Mesothelial cell of epicardium (in vitro differentiated cells): ENCODE measurements at regions not wholly inside any gene's neighbourhood (a gene's known extent, or its start where the extent isn't known, plus 50 kb on each side); places are given as distances from the start of the nearest gene placed in this dataset.
"Not testable (repeated sequence)": the region's sequence is repeated elsewhere in the genome, so short reads cannot be mapped to it uniquely, and the experiment has no call there.

Experiments used
- DNase-seq, 2 experiments: peaks; one replicate each; pipeline ENCODE4 v3.0.0; 2021; ENCODE audit warnings: low spot score in 2 of 2; ENCODE audit not compliant: unreplicated experiment in 2 of 2
- H3K27ac Mint-ChIP-seq: 2 replicates; pipeline ENCODE4 v1.8.0; 2021; ENCODE audit warnings: mixed read lengths
- H3K27me3 Mint-ChIP-seq: 2 replicates; pipeline ENCODE4 v1.8.0; 2021; ENCODE audit warnings: low read depth, mixed read lengths
- H3K36me3 Mint-ChIP-seq: 2 replicates; pipeline ENCODE4 v1.8.0; 2021; ENCODE audit warnings: mixed read lengths
- H3K4me1 Mint-ChIP-seq: 2 replicates; pipeline ENCODE4 v1.8.0; 2021; ENCODE audit warnings: mixed read lengths
- H3K4me3 Mint-ChIP-seq: 2 replicates; pipeline ENCODE4 v1.8.0; 2021; ENCODE audit warnings: mild to moderate bottlenecking, moderate library complexity, mixed read lengths
- H3K9me3 Mint-ChIP-seq: 2 replicates; pipeline ENCODE4 v1.8.0; 2021; ENCODE audit warnings: mixed read lengths
- TF ChIP-seq, protein P1 (sequence below): fragments of 200-600 bp; sonication (generic); IDR thresholded peaks from one replicate; pipeline ENCODE4 v1.5.0; 2021; ENCODE audit warnings: antibody characterized with exemption; ENCODE audit not compliant: unreplicated experiment

- H3K4me3 Mint-ChIP-seq, result not testable (repeated sequence)
These were observed 299.7 kb downstream of the FLRT2 start for GRCh38 chr14:85829601-85830000.

GRCh38 chr14:85824526-85824925 is 294.6 kb downstream of the FLRT2 start:
- no peak for DNase-seq
- Mint-ChIP-seq H3K9me3 (peaks cover 5% of the 10 kb centered on the region), H3K27ac (no peak overlapping the region), H3K4me3 (no peak overlapping the region), H3K27me3 (no peaks in the 10 kb centered on the region), H3K4me1 (no peaks in the 10 kb centered on the region), H3K36me3 (no peaks in the 10 kb centered on the region)
- TF ChIP-seq, protein P1, sequence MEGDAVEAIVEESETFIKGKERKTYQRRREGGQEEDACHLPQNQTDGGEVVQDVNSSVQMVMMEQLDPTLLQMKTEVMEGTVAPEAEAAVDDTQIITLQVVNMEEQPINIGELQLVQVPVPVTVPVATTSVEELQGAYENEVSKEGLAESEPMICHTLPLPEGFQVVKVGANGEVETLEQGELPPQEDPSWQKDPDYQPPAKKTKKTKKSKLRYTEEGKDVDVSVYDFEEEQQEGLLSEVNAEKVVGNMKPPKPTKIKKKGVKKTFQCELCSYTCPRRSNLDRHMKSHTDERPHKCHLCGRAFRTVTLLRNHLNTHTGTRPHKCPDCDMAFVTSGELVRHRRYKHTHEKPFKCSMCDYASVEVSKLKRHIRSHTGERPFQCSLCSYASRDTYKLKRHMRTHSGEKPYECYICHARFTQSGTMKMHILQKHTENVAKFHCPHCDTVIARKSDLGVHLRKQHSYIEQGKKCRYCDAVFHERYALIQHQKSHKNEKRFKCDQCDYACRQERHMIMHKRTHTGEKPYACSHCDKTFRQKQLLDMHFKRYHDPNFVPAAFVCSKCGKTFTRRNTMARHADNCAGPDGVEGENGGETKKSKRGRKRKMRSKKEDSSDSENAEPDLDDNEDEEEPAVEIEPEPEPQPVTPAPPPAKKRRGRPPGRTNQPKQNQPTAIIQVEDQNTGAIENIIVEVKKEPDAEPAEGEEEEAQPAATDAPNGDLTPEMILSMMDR, result no peak

More at GRCh38 chr14:85829601-85830000, 299.7 kb downstream of the FLRT2 start:
- not testable (repeated sequence) for DNase-seq, H3K27me3 Mint-ChIP-seq, H3K27ac Mint-ChIP-seq, H3K4me1 Mint-ChIP-seq, H3K36me3 Mint-ChIP-seq, H3K9me3 Mint-ChIP-seq

DNA sequence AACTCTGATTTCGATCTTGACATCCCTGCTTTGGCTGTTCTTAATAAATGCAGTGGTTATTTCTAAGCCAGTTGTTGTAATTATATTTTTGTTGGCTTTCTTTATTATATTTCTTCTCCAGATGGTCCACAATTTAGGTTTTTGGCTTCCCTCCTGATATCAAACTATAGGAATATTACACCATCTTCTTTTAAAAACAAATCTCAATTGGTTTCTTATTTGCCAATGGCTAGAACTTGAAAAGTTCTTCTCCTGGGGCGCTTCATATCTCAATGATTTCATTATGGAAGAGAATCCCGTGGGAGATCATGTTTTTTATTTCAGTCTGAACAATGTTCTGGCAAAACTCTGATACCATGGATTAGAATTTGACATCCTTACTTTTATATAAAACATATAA is 292.3 kb downstream of the FLRT2 start:
- no peak overlapping the region for H3K4me3 Mint-ChIP-seq
- no peaks in the 10 kb centered on the region for H3K4me1 Mint-ChIP-seq
- no peaks in the 10 kb centered on the region for H3K36me3 Mint-ChIP-seq
- peaks cover 5% of the 10 kb centered on the region for H3K9me3 Mint-ChIP-seq
- H3K27me3 Mint-ChIP-seq, result no peaks in the 10 kb centered on the region
- TF ChIP-seq, protein P1, result no peak
- DNase-seq, result no peak
- no peak overlapping the region for H3K27ac Mint-ChIP-seq

GRCh38 chr14:85817430-85817829 is 287.5 kb downstream of the FLRT2 start:
- TF ChIP-seq, protein P1, result no peak
- Mint-ChIP-seq H3K27ac (no peak overlapping the region), H3K4me1 (no peaks in the 10 kb centered on the region), H3K9me3 (peaks cover 5% of the 10 kb centered on the region), H3K27me3 (no peaks in the 10 kb centered on the region), H3K36me3 (no peaks in the 10 kb centered on the region), H3K4me3 (no peak overlapping the region)
- DNase-seq, result no peak

- Mint-ChIP-seq H3K27ac (no peak overlapping the region), H3K4me1 (no peaks in the 10 kb centered on the region)
These were observed 283.1 kb downstream of the FLRT2 start for GRCh38 chr14:85813040-85813439.

DNA sequence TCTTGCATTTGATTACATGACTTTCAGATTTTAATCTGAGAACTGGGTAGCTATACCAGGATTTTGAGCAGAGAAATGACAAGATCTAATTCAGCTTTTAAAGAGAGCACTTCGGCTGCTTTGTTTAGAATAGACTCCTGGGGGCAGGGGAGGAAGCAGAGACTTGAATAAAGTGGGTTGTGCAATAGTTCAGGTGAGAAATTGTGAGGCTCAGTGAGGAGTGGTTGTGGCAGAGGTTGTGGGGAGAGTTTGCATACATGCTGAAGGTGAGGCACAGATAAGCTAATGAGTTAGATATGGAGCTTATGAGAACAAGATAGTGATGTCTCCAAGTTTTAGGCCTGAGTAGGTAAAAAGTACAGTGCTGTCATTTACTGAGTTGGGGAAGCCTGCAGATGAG is 281.4 kb downstream of the FLRT2 start:
- no peak for DNase-seq
- H3K27ac Mint-ChIP-seq, result no peak overlapping the region
- no peaks in the 10 kb centered on the region for H3K27me3 Mint-ChIP-seq
- no peak overlapping the region for H3K4me3 Mint-ChIP-seq
- H3K9me3 Mint-ChIP-seq, result peaks cover 4% of the 10 kb centered on the region
- H3K4me1 Mint-ChIP-seq, result no peaks in the 10 kb centered on the region
- H3K36me3 Mint-ChIP-seq, result no peaks in the 10 kb centered on the region
- TF ChIP-seq, protein P1, result no peak

More at GRCh38 chr14:85813040-85813439, 283.1 kb downstream of the FLRT2 start:
- no peaks in the 10 kb centered on the region for H3K9me3 Mint-ChIP-seq
- no peak for DNase-seq
- no peaks in the 10 kb centered on the region for H3K27me3 Mint-ChIP-seq
- TF ChIP-seq, protein P1, result no peak
- no peak overlapping the region for H3K4me3 Mint-ChIP-seq
- no peaks in the 10 kb centered on the region for H3K36me3 Mint-ChIP-seq
